K562 (cell line): ENCODE measurements at regions not wholly inside any gene's neighbourhood (a gene's known extent, or its start where the extent isn't known, plus 50 kb on each side); places are given as distances from the start of the nearest gene placed in this dataset.

Experiments used
- ATAC-seq: fragments of 200-7000 bp; cut with Tn5 transposase; 3 replicates; pipeline ENCODE4 v1.9.1; 2020; ENCODE audit warnings: moderate library complexity
- BruUV-seq: library from RNA; stranded (reverse); fragments of 400-500 nt; replicated peaks from 2 replicates; lab custom pipeline; 2021; lab: Mats Ljungman, UMichigan
- CTCF ChIA-PET: fragments of 300-600 bp; formaldehyde crosslinking; extraction: SDS; loops from one replicate; lab custom pipeline; 2021; ENCODE audit warnings: low intra/inter-chr PET ratio; lab: Yijun Ruan, JAX
- POLR2A ChIA-PET: fragments of 300-600, 350-650 bp; sonication (Branson Sonifier 250); formaldehyde crosslinking; extraction: SDS; loops from one replicate; lab custom pipeline; 2021; ENCODE audit warnings: antibody characterized with exemption, inconsistent platforms; lab: Yijun Ruan, JAX
- DNase-seq, 4 experiments: peaks; one replicate each; pipeline versions ENCODE4 v3.0.0 to v3.0.0-alpha.2; 2011 to 2018; ENCODE audit warnings: low spot score in 3 of 4, mixed read lengths in 3 of 4; ENCODE audit errors: extremely low read depth in 1 of 4
- FAIRE-seq: peaks from 2 replicates; lab custom pipeline; 2011; peaks lifted over from hg19 to GRCh38; lab: Jason Lieb, UNC
- H2AFZ ChIP-seq: 2 replicates; pipeline ENCODE4 v1.6.0; 2011; ENCODE audit warnings: low read depth, low read length, control low read depth, inconsistent platforms
- H3K27ac ChIP-seq: fragments of 200-600 bp; 3 replicates; pipeline ENCODE4 v1.8.0; 2011; ENCODE audit warnings: low read depth, mild to moderate bottlenecking, control low read depth, inconsistent platforms, low read length, moderate library complexity, mixed read lengths; ENCODE audit errors: extremely low read depth
- H3K27me3 ChIP-seq, 2 experiments: fragments of 300-600 bp in 1 of 2; 2 replicates in 1 of 2; 3 replicates in 1 of 2; pipeline versions ENCODE4 v1.6.0 to v1.8.0; 2011; ENCODE audit warnings: inconsistent platforms in 2 of 2, low read length in 2 of 2, mild to moderate bottlenecking in 1 of 2, mixed read lengths in 1 of 2, moderate library complexity in 1 of 2; ENCODE audit not compliant: control insufficient read depth in 2 of 2, insufficient read depth in 2 of 2
- H3K36me3 ChIP-seq: fragments of 300-600 bp; 3 replicates; pipeline ENCODE4 v1.8.0; 2011; ENCODE audit warnings: mild to moderate bottlenecking, low read length, inconsistent platforms; ENCODE audit not compliant: control insufficient read depth, insufficient read depth
- H3K4me1 ChIP-seq, 2 experiments: fragments of 200-600 bp in 1 of 2; replicated peaks in 1 of 2; 2 replicates in 1 of 2; 3 replicates in 1 of 2; pipeline versions ENCODE4 v1.5.1 to v1.8.0; 2011; ENCODE audit warnings: inconsistent platforms in 2 of 2, low read length in 2 of 2, mild to moderate bottlenecking in 1 of 2, mixed read lengths in 1 of 2, moderate library complexity in 1 of 2; ENCODE audit not compliant: control insufficient read depth in 2 of 2, insufficient read depth in 2 of 2
- H3K4me2 ChIP-seq: 2 replicates; pipeline ENCODE4 v1.6.1; 2011; ENCODE audit warnings: low read length, control low read depth, inconsistent platforms, mixed read lengths; ENCODE audit not compliant: insufficient read depth
- H3K4me3 ChIP-seq: fragments of 200-600 bp; sonication (generic), shearing (Covaris generic); 2 replicates; pipeline ENCODE4 v1.5.1; 2016; ENCODE audit warnings: control low read depth, inconsistent platforms
- H3K79me2 ChIP-seq: fragments of 200-600 bp; 3 replicates; pipeline ENCODE4 v1.8.0; 2011; ENCODE audit warnings: low read length, inconsistent platforms; ENCODE audit not compliant: control insufficient read depth, insufficient read depth
- H3K9ac ChIP-seq, 2 experiments: 2 replicates each; pipeline versions ENCODE4 v1.6.0 to v1.6.1; 2011; ENCODE audit warnings: low read depth in 2 of 2, low read length in 2 of 2, control low read depth in 1 of 2, inconsistent platforms in 1 of 2, mild to moderate bottlenecking in 1 of 2, mixed read lengths in 1 of 2; ENCODE audit not compliant: insufficient read depth in 1 of 2
- H3K9me1 ChIP-seq: one replicate; pipeline ENCODE4 v1.6.0; 2011; ENCODE audit warnings: inconsistent platforms, mild to moderate bottlenecking, low read length, moderate library complexity; ENCODE audit not compliant: control insufficient read depth, insufficient read depth
- H3K9me3 ChIP-seq: replicated peaks from 2 replicates; pipeline ENCODE4 v1.5.1; 2011; ENCODE audit warnings: low read depth, low read length, inconsistent platforms; ENCODE audit not compliant: control insufficient read depth, insufficient read depth
- H4K20me1 ChIP-seq: replicated peaks from 2 replicates; pipeline ENCODE4 v1.6.1; 2011; ENCODE audit warnings: low read length, inconsistent platforms, mixed read lengths; ENCODE audit not compliant: control insufficient read depth, insufficient read depth
- CHAMP1 ChIP-seq: fragments of 450-650 bp; IDR thresholded peaks from 2 replicates; pipeline ENCODE4 v1.6.1; 2016; ENCODE audit warnings: mild to moderate bottlenecking
- FOXA1 ChIP-seq: fragments of 450-650 bp; IDR thresholded peaks from 2 replicates; pipeline ENCODE4 v1.6.1; 2016; ENCODE audit warnings: mild to moderate bottlenecking, borderline replicate concordance
- HDAC2 ChIP-seq: fragments of 450-650 bp; IDR thresholded peaks from 2 replicates; pipeline ENCODE4 v1.6.1; 2016; ENCODE audit warnings: mild to moderate bottlenecking
- HMG20A ChIP-seq: fragments of 450-650 bp; formaldehyde crosslinking; conservative IDR thresholded peaks from 2 replicates; pipeline ENCODE4 v1.4.0; 2020; ENCODE audit warnings: mild to moderate bottlenecking, mixed read lengths
- KLF1 ChIP-seq: fragments of 450-650 bp; IDR thresholded peaks from 2 replicates; pipeline ENCODE4 v1.6.1; 2016; ENCODE audit warnings: missing genetic modification characterization, missing compliant biosample characterization
- MAFK ChIP-seq: IDR thresholded peaks from 2 replicates; pipeline ENCODE4 v1.6.1; 2011; ENCODE audit warnings: low read length, improper control_type of control experiment
- POLR2H ChIP-seq: IDR thresholded peaks from 2 replicates; pipeline ENCODE4 v1.6.1; 2016; ENCODE audit warnings: missing genetic modification characterization, low read depth, mild to moderate bottlenecking, control low read depth, missing compliant biosample characterization, moderate library complexity
- PURB ChIP-seq: sonication (generic); formaldehyde crosslinking; IDR thresholded peaks from 2 replicates; pipeline ENCODE4 v1.9.0; 2021; ENCODE audit warnings: low read depth, mild to moderate bottlenecking, missing genetic modification reagents
- RNF2 ChIP-seq: sonication (generic); IDR thresholded peaks from 2 replicates; pipeline ENCODE4 v1.6.1; 2016
- SRSF1 ChIP-seq: fragments of 200-400 bp; formaldehyde crosslinking; IDR thresholded peaks from 2 replicates; pipeline ENCODE4 v1.6.1; 2017; ENCODE audit warnings: mild to moderate bottlenecking, low read depth, low read length, moderate library complexity
- TFAM ChIP-seq: fragments of 250-450 bp; sonication (Bioruptor Pico); conservative IDR thresholded peaks from 2 replicates; pipeline ENCODE4 v1.5.0; 2021; ENCODE audit warnings: mild to moderate bottlenecking, moderate library complexity
- TGIF2 ChIP-seq: sonication (generic); formaldehyde crosslinking; IDR thresholded peaks from 2 replicates; pipeline ENCODE4 v1.8.1; 2022; ENCODE audit warnings: mild to moderate bottlenecking, missing genetic modification reagents, moderate library complexity
- THAP12 ChIP-seq: fragments of 250-450 bp; sonication (Bioruptor Pico); IDR thresholded peaks from 2 replicates; pipeline ENCODE4 v1.9.0; 2021; ENCODE audit warnings: mild to moderate bottlenecking, inconsistent platforms
- UBTF ChIP-seq, 2 experiments: IDR thresholded peaks; 2 replicates each; pipeline ENCODE4 v1.6.1; 2012; ENCODE audit warnings: improper control_type of control experiment in 2 of 2, low read depth in 2 of 2, low read length in 2 of 2, borderline replicate concordance in 1 of 2
- ZNF124 ChIP-seq: sonication (generic); formaldehyde crosslinking; IDR thresholded peaks from 2 replicates; pipeline ENCODE4 v1.8.1; 2022; ENCODE audit warnings: missing genetic modification reagents
- ZNF408 ChIP-seq: fragments of 250-450 bp; sonication (Bioruptor Pico); IDR thresholded peaks from 2 replicates; pipeline ENCODE4 v1.4.0; 2020; ENCODE audit warnings: low read depth, mild to moderate bottlenecking, moderate library complexity
- WGBS: fragments of 100-300 bp; shearing (Covaris generic); methylation state at CpG from one replicate; pipeline ENCODE4 v1.1.6; 2016; ENCODE audit warnings: low coverage, mixed read lengths; ENCODE audit not compliant: insufficient coverage; ENCODE audit errors: missing lambda C conversion rate; 5-methylcytosine and 5-hydroxymethylcytosine counted together
- in situ Hi-C: fragments of 300-500 bp; cut with MboI; formaldehyde crosslinking; loops from 4 replicates; pipeline ENCODE4 v1.15.0; 2018; ENCODE audit warnings: inconsistent platforms, mixed read lengths
- intact Hi-C: fragments of 100-400 bp; cut with micrococcal nuclease; formaldehyde crosslinking; loops from 2 replicates; pipeline ENCODE4 v1.14.2; 2022
- TF ChIP-seq, protein P1 (sequence below), 2 experiments: fragments of 450-650 bp in 1 of 2; sonication (generic) in 1 of 2; formaldehyde crosslinking in 1 of 2; IDR thresholded peaks in 1 of 2; conservative IDR thresholded peaks in 1 of 2; 2 replicates each; pipeline versions ENCODE4 v1.6.1 to v1.8.1; 2016 to 2023; ENCODE audit warnings: mild to moderate bottlenecking in 2 of 2, moderate library complexity in 2 of 2, inconsistent platforms in 1 of 2, missing genetic modification reagents in 1 of 2

DNA sequence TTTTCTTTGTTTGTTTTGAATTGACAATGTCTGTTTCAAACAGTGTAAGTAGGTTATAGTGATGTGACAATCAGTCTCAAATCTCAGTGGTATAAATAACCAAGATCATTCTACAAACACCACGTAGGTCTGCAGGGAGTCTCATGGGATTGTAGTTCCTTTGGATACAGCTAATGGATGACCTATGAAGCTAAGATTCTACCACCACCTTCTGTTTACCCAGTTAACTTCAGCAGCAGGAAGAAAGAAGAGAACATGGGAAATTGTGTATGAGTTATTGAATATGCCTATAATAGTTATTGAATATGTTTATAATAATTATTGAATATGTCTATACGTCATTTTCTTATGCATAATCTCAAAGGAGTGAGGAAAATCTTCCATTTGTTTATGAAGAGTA, 63.9 kb upstream of the SLITRK5 start:
- Histone ChIP-seq H3K9me1 (no peaks in the 10 kb centered on the region), H3K27ac (no peak overlapping the region), H3K27me3 (no peaks in the 10 kb centered on the region), H3K79me2 (no peaks in the 10 kb centered on the region), H2AFZ (no peak overlapping the region), H3K9ac (no peak overlapping the region), H3K36me3 (no peaks in the 10 kb centered on the region), H4K20me1 (no peaks in the 10 kb centered on the region), H3K9me3 (no peaks in the 10 kb centered on the region), H3K4me1 (no peaks in the 10 kb centered on the region), H3K4me3 (no peak overlapping the region), H3K4me2 (no peak overlapping the region)
- BruUV-seq, result no TSS peak
- in situ Hi-C loops, result no loop called here
- 0% methylated on average over 2 of the region's 2 CpGs for WGBS
- no peak for DNase-seq
- intact Hi-C loops, result no loop called here
- no peak for ATAC-seq
- ChIA-PET POLR2A (no interaction called here), CTCF (no interaction called here)
- FAIRE-seq, result no peak
- no peak for TF ChIP-seq RNF2
- no peak for TF ChIP-seq TFAM (CRISPR knock-in tag)
- TF ChIP-seq ZNF124, result no peak
- no peak for TF ChIP-seq THAP12
- no peak for TF ChIP-seq CHAMP1
- no peak for TF ChIP-seq SRSF1
- TF ChIP-seq FOXA1, result no peak
- TF ChIP-seq, protein P1, sequence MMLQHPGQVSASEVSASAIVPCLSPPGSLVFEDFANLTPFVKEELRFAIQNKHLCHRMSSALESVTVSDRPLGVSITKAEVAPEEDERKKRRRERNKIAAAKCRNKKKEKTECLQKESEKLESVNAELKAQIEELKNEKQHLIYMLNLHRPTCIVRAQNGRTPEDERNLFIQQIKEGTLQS (IDR thresholded peaks at IDR 0.05), result no peak
- TF ChIP-seq, protein P1 (CRISPR knock-in tag; conservative IDR thresholded peaks at IDR 0.05), result no peak
- no peak for TF ChIP-seq MAFK
- no peak for TF ChIP-seq KLF1 (tag)
- no peak for TF ChIP-seq HDAC2
- no peak for TF ChIP-seq POLR2H (tag)
- no peak for TF ChIP-seq UBTF (IDR thresholded peaks at IDR 0.05; ENCODE audit: borderline replicate concordance in 1 of 2, low read depth in 2 of 2, low read length in 2 of 2)
- no peak for TF ChIP-seq TGIF2
- no peak for TF ChIP-seq ZNF408 (CRISPR knock-in tag)
- no peak for TF ChIP-seq HMG20A
- no peak for TF ChIP-seq PURB (CRISPR knock-in tag)
